PC-9 (cell line): ENCODE measurements at regions not wholly inside any gene's neighbourhood (a gene's known extent, or its start where the extent isn't known, plus 50 kb on each side); places are given as distances from the start of the nearest gene placed in this dataset.

Experiments
- BruUV-seq: library from RNA; stranded (reverse); fragments of 400-500 nt; replicated peaks from 2 replicates; lab custom pipeline; 2021; lab: Mats Ljungman, UMichigan
- CTCF ChIA-PET: fragments of 300-600 bp; sonication (Branson Sonifier 250); formaldehyde crosslinking; loops from one replicate; lab custom pipeline; 2022; ENCODE audit warnings: antibody characterized with exemption; lab: Charles Lee
- POLR2A ChIA-PET: fragments of 300-600 bp; sonication (Branson Sonifier 250); formaldehyde crosslinking; loops from one replicate; lab custom pipeline; 2022; ENCODE audit warnings: antibody characterized with exemption; ENCODE audit not compliant: unreplicated experiment; lab: Charles Lee
- DNase-seq, 2 experiments: peaks; one replicate each; pipeline versions ENCODE4 v3.0.0 to v3.0.0-alpha.2; 2015 to 2022; ENCODE audit warnings: mixed read lengths in 1 of 2
- H2AFZ ChIP-seq: fragments of 200-600 bp; sonication (generic); 2 replicates; pipeline ENCODE4 v1.8.1; 2017; ENCODE audit warnings: antibody characterized with exemption
- H3F3A ChIP-seq: fragments of 200-600 bp; sonication (generic); 2 replicates; pipeline ENCODE4 v1.8.1; 2017; ENCODE audit warnings: antibody characterized with exemption, mild to moderate bottlenecking, low read depth; ENCODE audit not compliant: insufficient read depth
- H3K27ac ChIP-seq: fragments of 200-600 bp; sonication (generic); 2 replicates; pipeline ENCODE4 v1.6.1; 2016; ENCODE audit warnings: mixed run types
- H3K27me3 ChIP-seq: fragments of 200-600 bp; sonication (generic); 2 replicates; pipeline ENCODE4 v1.6.1; 2016; ENCODE audit warnings: low read depth, mixed run types; ENCODE audit not compliant: insufficient read depth
- H3K36me3 ChIP-seq: fragments of 200-600 bp; sonication (generic); 2 replicates; pipeline ENCODE4 v1.6.1; 2016; ENCODE audit warnings: low read depth, mixed run types
- H3K4me1 ChIP-seq: fragments of 200-600 bp; sonication (generic); replicated peaks from 2 replicates; pipeline ENCODE4 v1.6.1; 2016; ENCODE audit warnings: mixed run types; ENCODE audit not compliant: insufficient read depth
- H3K4me2 ChIP-seq: fragments of 200-600 bp; sonication (generic); 2 replicates; pipeline ENCODE4 v1.6.1; 2017; ENCODE audit warnings: mixed run types
- H3K4me3 ChIP-seq: fragments of 200-600 bp; sonication (generic); 2 replicates; pipeline ENCODE4 v1.6.1; 2016; ENCODE audit warnings: mixed run types
- H3K79me2 ChIP-seq: fragments of 200-600 bp; sonication (generic); 2 replicates; pipeline ENCODE4 v1.6.1; 2017; ENCODE audit warnings: low read depth, mixed run types
- H3K9me2 ChIP-seq: fragments of 200-600 bp; sonication (generic); 2 replicates; pipeline ENCODE4 v1.8.1; 2017; ENCODE audit warnings: mild to moderate bottlenecking; ENCODE audit not compliant: insufficient read depth
- H3K9me3 ChIP-seq: fragments of 200-600 bp; sonication (generic); 2 replicates; pipeline ENCODE4 v1.8.1; 2016; ENCODE audit warnings: low read depth; ENCODE audit not compliant: insufficient read depth
- H4K20me1 ChIP-seq: fragments of 200-600 bp; sonication (generic); 2 replicates; pipeline ENCODE4 v1.8.1; 2017; ENCODE audit not compliant: insufficient read depth
- EZH2 ChIP-seq: fragments of 200-600 bp; sonication (generic); IDR thresholded peaks from 2 replicates; pipeline ENCODE4 v1.8.0; 2017; ENCODE audit warnings: antibody characterized with exemption, low read depth
- intact Hi-C: fragments of 100-400 bp; cut with micrococcal nuclease; formaldehyde crosslinking; loops from one replicate; pipeline ENCODE4 v1.10.0; 2022; ENCODE audit not compliant: unreplicated experiment
- TF ChIP-seq, protein P1 (sequence below): fragments of 200-600 bp; sonication (generic); conservative IDR thresholded peaks from 2 replicates; pipeline ENCODE4 v1.6.1; 2017; ENCODE audit warnings: mixed run types, antibody characterized with exemption, mild to moderate bottlenecking, moderate library complexity

DNA sequence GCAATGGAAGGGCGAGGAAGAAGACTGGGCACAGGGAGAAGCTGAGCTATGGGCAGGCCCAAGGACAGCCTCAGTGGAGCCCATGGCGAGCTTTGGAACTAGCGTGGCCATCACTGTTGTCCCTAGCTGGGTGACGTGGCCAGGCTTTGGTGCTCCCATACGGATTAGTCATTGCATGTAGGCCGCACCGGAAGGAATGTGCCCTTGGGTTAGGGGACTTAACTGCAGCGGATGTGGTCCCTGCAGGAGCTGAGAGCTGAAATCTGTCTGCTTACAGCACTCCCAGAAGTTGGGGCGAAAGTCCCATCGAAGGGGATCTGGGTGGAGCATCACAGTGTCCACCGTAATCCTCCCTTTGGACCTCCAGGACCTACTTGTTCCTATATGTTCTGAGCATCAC is 133.7 kb downstream of the PAPOLA start:
- ChIA-PET POLR2A (no interaction called here), CTCF (no interaction called here)
- Histone ChIP-seq H3K4me3 (no peak overlapping the region), H4K20me1 (no peaks in the 10 kb centered on the region), H3K9me2 (no peaks in the 10 kb centered on the region), H3K4me1 (no peaks in the 10 kb centered on the region), H3K36me3 (no peaks in the 10 kb centered on the region), H3K27ac (no peak overlapping the region), H3K79me2 (no peaks in the 10 kb centered on the region), H3K4me2 (no peak overlapping the region), H3F3A (no peaks in the 10 kb centered on the region), H2AFZ (no peak overlapping the region), H3K9me3 (no peaks in the 10 kb centered on the region), H3K27me3 (peaks cover 28% of the 10 kb centered on the region)
- intact Hi-C loops = no loop called here
- TF ChIP-seq, protein P1, sequence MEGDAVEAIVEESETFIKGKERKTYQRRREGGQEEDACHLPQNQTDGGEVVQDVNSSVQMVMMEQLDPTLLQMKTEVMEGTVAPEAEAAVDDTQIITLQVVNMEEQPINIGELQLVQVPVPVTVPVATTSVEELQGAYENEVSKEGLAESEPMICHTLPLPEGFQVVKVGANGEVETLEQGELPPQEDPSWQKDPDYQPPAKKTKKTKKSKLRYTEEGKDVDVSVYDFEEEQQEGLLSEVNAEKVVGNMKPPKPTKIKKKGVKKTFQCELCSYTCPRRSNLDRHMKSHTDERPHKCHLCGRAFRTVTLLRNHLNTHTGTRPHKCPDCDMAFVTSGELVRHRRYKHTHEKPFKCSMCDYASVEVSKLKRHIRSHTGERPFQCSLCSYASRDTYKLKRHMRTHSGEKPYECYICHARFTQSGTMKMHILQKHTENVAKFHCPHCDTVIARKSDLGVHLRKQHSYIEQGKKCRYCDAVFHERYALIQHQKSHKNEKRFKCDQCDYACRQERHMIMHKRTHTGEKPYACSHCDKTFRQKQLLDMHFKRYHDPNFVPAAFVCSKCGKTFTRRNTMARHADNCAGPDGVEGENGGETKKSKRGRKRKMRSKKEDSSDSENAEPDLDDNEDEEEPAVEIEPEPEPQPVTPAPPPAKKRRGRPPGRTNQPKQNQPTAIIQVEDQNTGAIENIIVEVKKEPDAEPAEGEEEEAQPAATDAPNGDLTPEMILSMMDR = no peak
- TF ChIP-seq EZH2 = no peak
- DNase-seq = no peak
- no TSS peak for BruUV-seq

DNA sequence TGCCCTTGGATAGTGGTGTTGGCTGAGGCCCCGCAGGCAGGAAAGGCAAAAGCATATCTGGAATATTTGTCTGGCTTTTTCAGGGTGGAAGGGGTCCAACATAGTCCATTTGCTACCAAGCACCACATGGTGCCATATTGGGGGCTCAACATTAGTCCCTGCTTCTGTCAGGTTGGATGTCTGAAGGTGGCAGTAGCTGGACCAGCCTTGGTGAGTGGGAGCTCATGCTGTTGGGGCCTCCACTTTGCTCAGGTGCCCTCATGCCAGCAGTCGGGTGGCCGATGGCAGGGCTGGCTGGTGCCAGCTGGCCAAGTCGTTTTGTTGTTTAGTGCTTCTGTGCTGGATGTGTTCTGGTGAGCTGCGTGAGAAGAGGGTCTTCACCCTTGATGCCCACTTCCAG is 135.3 kb downstream of the PAPOLA start:
- H3K4me2 ChIP-seq = no peak overlapping the region
- no peak overlapping the region for H2AFZ ChIP-seq
- intact Hi-C loops = no loop called here
- H4K20me1 ChIP-seq = no peaks in the 10 kb centered on the region
- TF ChIP-seq EZH2 = no peak
- TF ChIP-seq, protein P1 = no peak
- DNase-seq = no peak
- H3F3A ChIP-seq = no peaks in the 10 kb centered on the region
- H3K4me1 ChIP-seq = no peaks in the 10 kb centered on the region
- no TSS peak for BruUV-seq
- H3K9me2 ChIP-seq = no peaks in the 10 kb centered on the region
- no peak overlapping the region for H3K4me3 ChIP-seq
- no peaks in the 10 kb centered on the region for H3K9me3 ChIP-seq
- POLR2A ChIA-PET = no interaction called here
- H3K36me3 ChIP-seq = no peaks in the 10 kb centered on the region
- CTCF ChIA-PET = no interaction called here
- peaks cover 28% of the 10 kb centered on the region for H3K27me3 ChIP-seq
- no peak overlapping the region for H3K27ac ChIP-seq
- H3K79me2 ChIP-seq = no peaks in the 10 kb centered on the region

DNA sequence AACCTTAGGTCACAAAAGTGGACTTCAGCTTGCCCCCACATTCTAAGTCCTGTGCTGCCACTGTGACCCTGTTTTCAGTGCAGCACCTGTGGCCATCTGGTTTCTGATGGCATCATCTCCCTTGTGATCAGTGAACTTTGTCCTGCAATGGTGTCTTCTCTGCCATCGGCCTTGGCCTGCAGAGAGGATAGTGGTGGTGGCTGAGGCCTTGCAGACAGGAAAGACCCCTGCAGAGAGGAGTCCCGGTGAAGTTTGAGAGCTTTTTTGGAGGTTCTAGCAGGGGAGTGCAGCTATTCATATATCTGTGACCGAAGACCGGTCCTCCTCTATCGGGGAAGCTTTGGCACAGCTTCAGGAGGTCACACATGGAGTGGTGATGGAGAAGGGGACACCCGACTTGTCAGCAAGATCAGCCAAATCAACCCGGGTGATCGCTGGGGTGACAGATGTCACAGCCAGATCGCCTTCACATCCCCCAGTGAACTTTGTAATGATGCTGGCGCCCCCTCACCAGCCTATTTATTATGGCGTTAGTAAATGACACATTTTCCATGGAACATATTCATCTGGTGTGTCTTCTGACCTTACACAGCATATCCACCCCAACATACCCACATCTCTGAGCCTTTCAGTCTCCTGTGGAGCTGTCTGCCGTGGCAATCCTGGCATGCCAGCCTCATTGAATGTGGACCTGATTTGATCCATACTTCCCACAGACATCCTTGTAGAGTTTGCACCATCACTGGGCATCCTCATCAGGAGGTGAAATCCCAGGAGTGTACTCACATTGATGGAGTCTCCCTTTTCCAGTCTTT is 136.1 kb downstream of the PAPOLA start:
- H3K27ac ChIP-seq = no peak overlapping the region
- no peaks in the 10 kb centered on the region for H3K4me1 ChIP-seq
- peaks cover 28% of the 10 kb centered on the region for H3K27me3 ChIP-seq
- no peak overlapping the region for H3K4me3 ChIP-seq
- ChIA-PET CTCF (no interaction called here), POLR2A (no interaction called here)
- no TSS peak for BruUV-seq
- H3K9me2 ChIP-seq = no peaks in the 10 kb centered on the region
- H2AFZ ChIP-seq = no peak overlapping the region
- no peaks in the 10 kb centered on the region for H3F3A ChIP-seq
- no peak for DNase-seq
- TF ChIP-seq, protein P1 = no peak
- no peak for TF ChIP-seq EZH2
- no peaks in the 10 kb centered on the region for H3K36me3 ChIP-seq
- H3K79me2 ChIP-seq = no peaks in the 10 kb centered on the region
- no peak overlapping the region for H3K4me2 ChIP-seq
- intact Hi-C loops = no loop called here
- no peaks in the 10 kb centered on the region for H4K20me1 ChIP-seq
- H3K9me3 ChIP-seq = no peaks in the 10 kb centered on the region
